Effector memory CD8-positive, alpha-beta T cell (primary cell): ENCODE measurements at regions not wholly inside any gene's neighbourhood (a gene's known extent, or its start where the extent isn't known, plus 50 kb on each side); places are given as distances from the start of the nearest gene placed in this dataset.

Source experiments
- ATAC-seq: fragments of 150-1000 bp; cut with Tn5 transposase; replicated peaks from 2 replicates; pipeline ENCODE4 v1.10.0; 2021; ENCODE audit warnings: mild to moderate bottlenecking, moderate library complexity
- DNase-seq, 3 experiments: peaks; one replicate each; pipeline ENCODE4 v3.0.0; 2021
- H3K27ac Mint-ChIP-seq, 2 donors: one replicate each; pipeline ENCODE4 v1.8.0; 2022; ENCODE audit warnings: mild to moderate bottlenecking in 2 of 2, mixed read lengths in 2 of 2, moderate library complexity in 2 of 2
- H3K27me3 Mint-ChIP-seq, 2 donors: one replicate each; pipeline ENCODE4 v1.8.0; 2022; ENCODE audit warnings: mixed read lengths in 2 of 2
- H3K36me3 Mint-ChIP-seq: one replicate; pipeline ENCODE4 v1.8.0; 2022; ENCODE audit warnings: mild to moderate bottlenecking, moderate library complexity, mixed read lengths; ENCODE audit not compliant: insufficient read depth
- H3K4me1 Mint-ChIP-seq, 2 donors: one replicate each; pipeline ENCODE4 v1.8.0; 2022; ENCODE audit warnings: low read depth in 2 of 2, mixed read lengths in 2 of 2
- H3K4me3 Mint-ChIP-seq, 2 donors: one replicate each; pipeline ENCODE4 v1.8.0; 2022; ENCODE audit warnings: mild to moderate bottlenecking in 2 of 2, mixed read lengths in 2 of 2, moderate library complexity in 2 of 2
- H3K9me3 Mint-ChIP-seq, 2 donors: one replicate each; pipeline ENCODE4 v1.8.0; 2022; ENCODE audit warnings: mixed read lengths in 2 of 2

DNA sequence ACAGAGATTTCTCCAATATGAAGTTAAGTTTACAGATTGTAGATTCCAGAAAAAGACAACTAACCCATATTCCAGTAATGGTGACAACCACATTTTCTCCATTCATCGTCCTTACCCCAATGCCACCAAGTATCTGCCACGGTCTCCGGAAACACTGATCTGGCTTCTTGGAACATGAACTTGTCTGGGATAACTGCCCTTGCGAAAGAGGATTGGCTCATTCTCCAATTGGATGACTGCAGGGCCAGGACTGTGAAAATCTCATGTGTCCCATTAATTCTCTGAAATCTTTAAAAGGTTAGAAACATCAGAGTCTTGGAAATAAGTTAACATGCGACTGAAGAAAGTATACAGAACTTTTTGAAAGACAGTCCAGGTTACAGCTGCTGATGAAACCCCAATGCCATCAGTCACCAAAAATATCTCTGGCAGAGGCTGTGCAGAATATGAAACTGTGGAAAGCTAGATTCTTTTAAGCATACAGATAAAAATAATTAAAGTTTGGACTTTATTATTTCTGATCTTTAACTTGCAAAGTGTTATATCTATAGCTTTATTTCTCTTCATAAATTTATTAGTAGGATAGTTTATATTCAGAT, 496.9 kb downstream of the PPARGC1A start:
- Mint-ChIP-seq H3K4me1 (no peaks in the 10 kb centered on the region), H3K4me3 (no peak overlapping the region), H3K36me3 (no peaks in the 10 kb centered on the region), H3K9me3 (peaks cover 14 to 21% of the 10 kb centered on the region in 2 donors), H3K27me3 (no peaks in the 10 kb centered on the region), H3K27ac (no peak overlapping the region)
- DNase-seq = no peak
- ATAC-seq = no peak

DNA sequence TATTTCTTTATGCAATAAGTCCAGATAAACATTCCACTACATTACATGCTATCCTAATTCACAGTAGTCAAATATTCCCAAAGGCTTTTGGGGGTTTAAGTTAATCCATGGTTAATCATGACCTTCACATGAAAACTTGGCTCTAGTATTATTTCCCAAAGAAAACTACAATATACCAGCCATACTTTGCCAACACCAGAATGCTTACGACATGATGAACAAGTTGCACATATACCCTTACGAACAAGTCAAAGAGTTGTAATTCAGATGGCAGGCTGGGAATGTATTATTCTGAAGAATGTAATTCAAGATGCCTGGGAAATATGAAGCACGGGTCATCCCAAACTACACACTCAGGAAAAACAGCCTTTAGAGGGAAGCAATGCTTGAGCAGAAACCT, 499.6 kb downstream of the PPARGC1A start:
- Mint-ChIP-seq H3K36me3 (no peaks in the 10 kb centered on the region), H3K9me3 (peaks cover 15 to 18% of the 10 kb centered on the region in 2 donors), H3K27me3 (no peaks in the 10 kb centered on the region), H3K4me3 (no peak overlapping the region), H3K27ac (no peak overlapping the region), H3K4me1 (no peaks in the 10 kb centered on the region)
- DNase-seq (no peak), ATAC-seq (no peak)

DNA sequence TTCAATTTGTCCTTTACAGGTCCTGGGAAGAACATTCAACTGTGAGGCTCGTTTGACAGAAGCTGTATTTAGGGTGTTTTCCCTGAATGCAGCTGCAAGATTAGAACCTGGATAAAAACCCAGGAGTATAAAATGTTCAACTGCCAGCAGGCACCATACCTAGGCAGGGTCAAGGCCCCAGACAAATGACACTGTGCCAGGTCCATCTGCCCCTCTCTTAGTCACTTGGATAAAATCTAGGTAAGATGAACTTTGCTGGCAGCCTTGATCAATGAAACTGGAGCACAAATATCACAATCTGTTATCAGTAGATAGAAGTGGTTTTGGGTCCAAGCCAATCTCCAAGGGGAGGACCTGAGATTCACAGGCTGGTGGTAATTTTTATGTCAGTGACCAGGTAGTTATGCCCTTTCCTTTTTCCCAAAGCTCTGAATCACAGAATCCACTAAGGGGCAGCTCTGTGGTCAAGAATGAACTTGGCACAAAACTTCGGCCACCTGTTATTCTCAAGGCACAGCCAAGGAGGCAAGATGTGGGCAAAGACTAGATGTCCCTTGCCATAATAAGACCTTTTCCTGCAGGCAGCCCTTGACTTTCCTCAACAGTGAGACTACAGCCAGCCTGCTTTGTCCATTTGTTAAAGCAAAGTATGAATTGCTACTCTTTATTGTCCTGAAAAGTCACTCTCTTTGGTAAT, 501.0 kb downstream of the PPARGC1A start:
- Mint-ChIP-seq H3K27ac (no peak overlapping the region), H3K4me1 (no peaks in the 10 kb centered on the region), H3K9me3 (peaks cover 15 to 19% of the 10 kb centered on the region in 2 donors), H3K4me3 (no peak overlapping the region), H3K27me3 (no peaks in the 10 kb centered on the region), H3K36me3 (no peaks in the 10 kb centered on the region)
- ATAC-seq (no peak), DNase-seq (no peak)

DNA sequence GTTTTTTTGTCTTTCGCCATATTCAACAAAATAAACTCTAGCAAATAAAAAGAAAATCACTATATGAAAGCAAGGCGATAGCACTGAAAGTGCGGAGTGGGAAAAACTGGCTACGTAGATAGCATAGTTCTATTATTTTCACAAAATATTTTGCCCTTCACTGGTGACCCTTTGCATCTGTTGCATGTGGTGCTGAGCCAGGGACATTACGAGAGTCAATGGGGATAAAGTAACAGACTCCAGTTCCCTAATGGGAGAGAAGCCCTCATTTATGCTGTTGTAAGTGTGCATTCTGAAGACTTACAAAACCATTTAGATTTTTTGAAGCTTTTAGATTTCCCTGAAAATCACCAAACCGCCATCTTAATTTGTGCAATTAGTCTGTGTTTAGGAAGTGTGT, 501.6 kb downstream of the PPARGC1A start:
- Mint-ChIP-seq H3K9me3 (peaks cover 15 to 19% of the 10 kb centered on the region in 2 donors), H3K27ac (no peak overlapping the region), H3K4me1 (no peaks in the 10 kb centered on the region), H3K36me3 (no peaks in the 10 kb centered on the region), H3K4me3 (no peak overlapping the region), H3K27me3 (no peaks in the 10 kb centered on the region)
- ATAC-seq = no peak
- DNase-seq = no peak

DNA sequence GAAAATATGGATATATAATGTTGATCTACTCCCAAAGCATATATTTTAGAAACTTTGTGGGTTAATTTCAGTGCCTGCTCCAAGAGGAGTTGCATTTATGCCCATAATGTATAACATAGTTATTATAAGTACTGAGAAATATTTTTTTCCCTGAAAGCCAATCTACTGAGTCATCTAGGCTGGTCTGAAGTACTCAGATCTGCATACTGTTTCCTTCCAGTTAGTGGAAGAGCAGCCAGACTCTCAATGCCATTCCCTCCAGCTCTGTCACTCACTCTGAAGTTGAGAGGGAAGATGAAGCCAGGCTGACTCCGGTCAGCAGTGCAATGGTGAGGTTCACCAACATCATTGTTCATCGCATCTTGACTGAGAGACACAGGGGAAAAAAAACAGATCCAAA, 505.1 kb downstream of the PPARGC1A start:
- H3K27ac Mint-ChIP-seq = no peak overlapping the region
- ATAC-seq (no peak), DNase-seq (no peak)
- H3K4me1 Mint-ChIP-seq = no peaks in the 10 kb centered on the region
- H3K36me3 Mint-ChIP-seq = no peaks in the 10 kb centered on the region
- H3K9me3 Mint-ChIP-seq = peaks cover 0 to 10% of the 10 kb centered on the region in 2 donors
- H3K4me3 Mint-ChIP-seq = no peak overlapping the region
- no peaks in the 10 kb centered on the region for H3K27me3 Mint-ChIP-seq

DNA sequence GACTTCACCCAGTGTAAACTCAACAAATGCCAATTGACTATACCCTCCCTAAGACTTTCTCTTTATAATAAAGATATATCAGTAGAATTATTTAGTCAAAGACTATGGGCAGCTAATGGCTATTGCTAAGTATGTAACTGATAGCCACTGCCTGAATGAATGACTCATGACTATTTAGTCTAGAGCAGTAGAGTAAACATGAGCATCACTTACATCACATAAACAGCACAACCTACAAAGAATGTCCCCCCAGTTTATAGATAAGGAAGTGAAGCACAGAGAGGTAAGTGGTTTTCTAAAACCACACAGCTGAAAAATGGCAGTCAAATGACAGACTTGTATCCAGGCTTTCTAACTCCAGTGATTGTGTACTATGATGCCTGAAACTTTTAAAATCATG, 507.0 kb downstream of the PPARGC1A start:
- Mint-ChIP-seq H3K4me3 (no peak overlapping the region), H3K4me1 (no peaks in the 10 kb centered on the region), H3K9me3 (peaks cover 0 to 10% of the 10 kb centered on the region in 2 donors), H3K27me3 (no peaks in the 10 kb centered on the region), H3K27ac (no peak overlapping the region), H3K36me3 (no peaks in the 10 kb centered on the region)
- no peak for ATAC-seq
- no peak for DNase-seq

DNA sequence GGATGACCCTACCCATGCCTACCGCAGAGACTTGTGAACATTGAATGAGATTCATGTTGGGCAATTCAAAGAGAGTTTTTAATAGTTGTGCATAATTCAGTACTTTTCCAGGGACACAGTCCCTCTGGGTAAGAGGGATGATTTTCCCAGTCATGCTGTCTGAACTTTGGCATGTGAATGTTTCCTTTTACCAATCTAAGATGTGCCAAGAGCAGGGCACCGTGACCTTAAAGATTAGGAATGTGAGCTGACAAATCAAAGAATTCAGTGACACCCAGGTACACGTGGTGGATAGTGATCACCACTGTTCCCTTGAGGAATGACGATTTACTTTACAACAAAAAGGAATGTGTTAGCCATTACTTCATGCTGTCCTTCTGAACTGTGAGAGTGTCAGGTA, 515.6 kb downstream of the PPARGC1A start:
- ATAC-seq (no peak), DNase-seq (no peak)
- no peaks in the 10 kb centered on the region for H3K27me3 Mint-ChIP-seq
- H3K27ac Mint-ChIP-seq = no peak overlapping the region
- H3K36me3 Mint-ChIP-seq = no peaks in the 10 kb centered on the region
- H3K4me1 Mint-ChIP-seq = no peaks in the 10 kb centered on the region
- H3K4me3 Mint-ChIP-seq = no peak overlapping the region
- H3K9me3 Mint-ChIP-seq = peaks cover 4 to 31% of the 10 kb centered on the region in 2 donors

DNA sequence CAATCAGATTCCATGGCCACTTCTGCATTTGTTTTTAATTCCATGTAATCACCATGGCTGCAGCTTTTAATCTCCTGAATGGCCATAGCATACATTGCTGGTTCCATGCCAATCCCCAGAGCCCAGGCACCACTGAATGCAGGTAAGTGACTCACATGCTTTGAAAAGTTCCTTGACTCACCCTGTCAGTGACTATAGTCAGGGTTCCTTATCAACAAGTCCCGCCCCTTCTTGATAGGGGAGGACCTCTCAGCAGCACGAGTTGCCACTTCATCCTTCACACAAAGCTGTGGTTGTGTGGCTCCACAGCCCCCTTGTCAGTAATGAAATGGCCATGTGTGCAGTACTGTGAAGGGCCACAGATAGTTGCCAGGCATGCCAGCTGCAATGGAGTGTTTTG, 516.6 kb downstream of the PPARGC1A start:
- Mint-ChIP-seq H3K27me3 (no peaks in the 10 kb centered on the region), H3K27ac (no peak overlapping the region), H3K36me3 (no peaks in the 10 kb centered on the region), H3K4me3 (no peak overlapping the region), H3K4me1 (no peaks in the 10 kb centered on the region), H3K9me3 (peaks cover 4 to 35% of the 10 kb centered on the region in 2 donors)
- ATAC-seq (no peak), DNase-seq (no peak)

DNA sequence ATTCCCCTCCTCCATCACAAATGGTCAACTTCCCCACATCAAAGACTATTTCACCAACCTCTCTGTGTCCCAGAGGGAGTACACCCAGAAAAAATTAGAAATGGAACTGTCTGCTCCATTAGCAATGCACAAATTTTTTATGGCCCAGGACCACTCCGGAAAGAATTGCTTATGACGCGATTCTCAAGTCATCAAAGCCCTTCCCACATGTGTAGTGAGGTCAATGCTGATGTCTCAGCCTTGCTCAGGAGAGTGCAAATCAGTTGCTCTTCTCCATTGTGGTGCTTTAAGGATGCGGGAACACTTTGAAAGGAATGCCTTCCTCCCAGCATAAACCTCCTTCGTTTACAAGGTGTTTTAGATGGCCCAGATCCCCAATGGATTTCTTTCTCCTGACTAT, 518.3 kb downstream of the PPARGC1A start:
- no peak overlapping the region for H3K4me3 Mint-ChIP-seq
- H3K27ac Mint-ChIP-seq = no peak overlapping the region
- no peaks in the 10 kb centered on the region for H3K4me1 Mint-ChIP-seq
- no peaks in the 10 kb centered on the region for H3K36me3 Mint-ChIP-seq
- H3K27me3 Mint-ChIP-seq = no peaks in the 10 kb centered on the region
- ATAC-seq (no peak), DNase-seq (no peak)
- peaks cover 2 to 28% of the 10 kb centered on the region in 2 donors for H3K9me3 Mint-ChIP-seq

DNA sequence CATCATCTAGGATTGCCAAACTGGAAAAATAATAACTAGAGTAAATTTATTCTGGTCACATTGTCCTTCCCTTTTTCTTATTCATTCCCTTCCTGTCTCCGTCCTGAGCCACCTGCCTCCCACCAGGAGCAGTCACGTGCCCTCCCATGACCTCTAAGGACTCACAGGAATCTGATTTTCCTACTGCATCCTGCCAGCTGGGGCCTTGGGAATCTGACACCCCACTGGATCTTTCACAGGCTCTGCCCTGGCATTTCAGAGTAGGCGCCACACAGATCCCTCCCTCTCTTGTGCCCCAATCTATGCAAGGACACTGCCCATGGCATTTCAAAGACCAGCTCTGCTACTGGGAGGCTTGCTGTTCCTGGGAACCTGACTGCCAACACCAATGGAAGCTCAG, 520.5 kb downstream of the PPARGC1A start:
- H3K9me3 Mint-ChIP-seq = peaks cover 4 to 19% of the 10 kb centered on the region in 2 donors
- H3K4me3 Mint-ChIP-seq = no peak overlapping the region
- no peaks in the 10 kb centered on the region for H3K27me3 Mint-ChIP-seq
- H3K36me3 Mint-ChIP-seq = no peaks in the 10 kb centered on the region
- DNase-seq (no peak), ATAC-seq (no peak)
- no peaks in the 10 kb centered on the region for H3K4me1 Mint-ChIP-seq
- H3K27ac Mint-ChIP-seq = no peak overlapping the region

DNA sequence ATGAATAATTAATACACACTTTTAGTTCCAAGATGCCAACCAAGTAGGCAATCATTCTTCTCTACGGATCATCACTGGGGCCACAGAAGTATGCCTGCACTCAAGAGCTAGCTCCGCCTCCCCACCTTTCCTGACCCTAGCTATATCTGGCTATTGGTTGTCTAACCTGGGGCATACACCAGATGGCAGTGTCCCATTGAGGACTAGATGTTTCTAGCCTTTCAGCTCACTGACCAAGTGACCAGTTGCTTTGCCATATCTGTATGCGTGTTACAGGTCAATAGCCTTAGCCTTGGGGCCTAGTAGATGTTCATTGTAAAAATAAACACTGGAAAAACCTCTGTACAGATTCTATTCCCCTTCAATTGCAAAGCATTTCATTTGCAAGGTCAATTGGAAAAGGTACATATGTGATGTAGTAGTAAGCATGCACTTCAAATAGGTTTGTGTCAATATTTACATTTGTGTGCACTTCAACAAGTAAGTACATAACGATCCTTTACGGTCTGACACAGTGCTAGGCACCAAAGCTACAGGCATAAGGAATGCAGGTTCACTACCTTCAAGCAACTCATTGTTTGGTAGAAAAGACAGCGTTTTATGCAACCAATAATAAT, 521.7 kb downstream of the PPARGC1A start:
- Mint-ChIP-seq H3K36me3 (no peaks in the 10 kb centered on the region), H3K4me1 (no peaks in the 10 kb centered on the region), H3K27ac (no peak overlapping the region), H3K4me3 (no peak overlapping the region), H3K9me3 (peaks cover 2 to 11% of the 10 kb centered on the region in 2 donors), H3K27me3 (no peaks in the 10 kb centered on the region)
- ATAC-seq (no peak), DNase-seq (no peak)

DNA sequence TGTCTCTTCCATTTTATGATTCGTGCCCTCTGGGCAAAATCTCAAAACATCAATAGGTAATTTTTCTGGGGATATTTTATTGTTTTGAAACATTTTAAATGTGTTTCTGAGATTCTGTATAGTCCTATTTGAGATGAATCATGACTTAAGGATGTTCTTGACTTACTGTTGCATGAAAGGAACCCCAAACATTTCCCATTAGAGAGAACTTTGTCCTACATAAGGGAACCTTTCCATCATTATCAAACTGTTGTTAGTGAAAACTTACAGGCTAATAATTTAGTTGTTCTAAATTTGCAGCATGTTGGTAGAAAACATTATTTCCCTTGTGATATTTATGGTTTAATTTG, 523.3 kb downstream of the PPARGC1A start:
- H3K27ac Mint-ChIP-seq = no peak overlapping the region
- no peak for DNase-seq
- peaks cover 2 to 8% of the 10 kb centered on the region in 2 donors for H3K9me3 Mint-ChIP-seq

DNA sequence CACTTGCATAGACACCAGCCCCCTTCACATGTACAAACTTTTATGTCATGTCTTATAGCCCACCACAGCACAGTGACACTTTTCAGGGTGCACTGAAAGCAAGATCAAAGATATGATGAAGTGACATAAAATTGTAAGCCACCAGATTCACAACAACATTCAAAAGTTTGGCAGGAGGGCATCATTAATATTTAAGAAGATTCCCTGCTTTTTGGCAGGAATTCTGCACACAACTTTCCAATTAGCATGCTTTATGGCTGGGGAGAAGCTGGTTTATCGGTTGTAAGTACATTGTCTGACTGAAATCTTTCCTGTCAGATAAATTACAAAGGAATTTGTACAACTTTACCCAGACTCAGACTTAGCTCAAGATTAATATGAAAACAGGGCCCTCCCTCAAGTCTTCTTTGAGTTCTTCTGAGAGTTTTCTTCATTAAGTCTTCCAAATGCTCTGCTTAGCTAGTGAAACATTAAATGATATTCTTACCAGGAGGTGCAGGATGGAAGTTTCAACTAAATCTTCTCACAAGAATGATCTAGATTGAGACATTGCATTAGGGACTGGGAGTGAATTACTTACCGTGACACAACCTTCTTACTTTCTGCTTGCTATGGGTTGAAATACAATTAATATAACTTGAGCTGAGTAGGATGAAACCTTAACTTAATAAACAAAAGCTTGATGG, 523.8 kb downstream of the PPARGC1A start:
- ATAC-seq (no peak), DNase-seq (no peak)
- Mint-ChIP-seq H3K27me3 (no peaks in the 10 kb centered on the region), H3K4me1 (no peaks in the 10 kb centered on the region), H3K9me3 (peaks cover 2 to 8% of the 10 kb centered on the region in 2 donors), H3K36me3 (no peaks in the 10 kb centered on the region), H3K4me3 (no peak overlapping the region), H3K27ac (no peak overlapping the region)

More for the DNA sequence above, 523.3 kb downstream of the PPARGC1A start:
- Mint-ChIP-seq H3K36me3 (no peaks in the 10 kb centered on the region), H3K4me1 (no peaks in the 10 kb centered on the region), H3K4me3 (no peak overlapping the region), H3K27me3 (no peaks in the 10 kb centered on the region)
- ATAC-seq = no peak

DNA sequence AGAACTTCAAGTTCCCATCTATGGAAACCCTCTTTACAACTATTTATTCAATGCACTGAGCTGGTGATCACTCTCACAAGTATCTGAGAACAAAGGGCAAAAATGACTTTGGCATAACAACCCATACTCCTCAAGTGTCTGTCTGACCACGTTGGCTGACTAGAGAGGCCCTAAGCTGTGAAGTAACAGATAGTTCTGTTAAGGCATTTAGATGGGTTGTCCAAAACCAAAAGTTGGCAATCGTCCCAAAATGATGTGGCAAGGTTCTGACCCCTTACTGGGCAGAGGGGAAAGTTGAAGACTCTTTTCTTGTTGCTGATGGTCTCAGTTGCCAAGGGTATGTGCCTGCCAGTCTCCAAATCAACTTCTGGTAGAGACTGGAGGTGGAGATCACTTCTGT, 524.8 kb downstream of the PPARGC1A start:
- no peaks in the 10 kb centered on the region for H3K36me3 Mint-ChIP-seq
- H3K4me3 Mint-ChIP-seq = no peak overlapping the region
- H3K9me3 Mint-ChIP-seq = peaks cover 2 to 8% of the 10 kb centered on the region in 2 donors
- H3K27ac Mint-ChIP-seq = no peak overlapping the region
- DNase-seq (no peak), ATAC-seq (no peak)
- H3K27me3 Mint-ChIP-seq = no peaks in the 10 kb centered on the region
- no peaks in the 10 kb centered on the region for H3K4me1 Mint-ChIP-seq
